HG02870 (cell line): ENCODE measurements at regions not wholly inside any gene's neighbourhood (a gene's known extent, or its start where the extent isn't known, plus 50 kb on each side); places are given as distances from the start of the nearest gene placed in this dataset.
"Not testable (repeated sequence)": the region's sequence is repeated elsewhere in the genome, so short reads cannot be mapped to it uniquely, and the experiment has no call there.

Source experiments
- ATAC-seq: cut with Tn5 transposase; IDR thresholded peaks from one replicate; pipeline ENCODE4 v1.9.1; 2021; ENCODE audit warnings: mild to moderate bottlenecking, moderate library complexity; ENCODE audit not compliant: unreplicated experiment

DNA sequence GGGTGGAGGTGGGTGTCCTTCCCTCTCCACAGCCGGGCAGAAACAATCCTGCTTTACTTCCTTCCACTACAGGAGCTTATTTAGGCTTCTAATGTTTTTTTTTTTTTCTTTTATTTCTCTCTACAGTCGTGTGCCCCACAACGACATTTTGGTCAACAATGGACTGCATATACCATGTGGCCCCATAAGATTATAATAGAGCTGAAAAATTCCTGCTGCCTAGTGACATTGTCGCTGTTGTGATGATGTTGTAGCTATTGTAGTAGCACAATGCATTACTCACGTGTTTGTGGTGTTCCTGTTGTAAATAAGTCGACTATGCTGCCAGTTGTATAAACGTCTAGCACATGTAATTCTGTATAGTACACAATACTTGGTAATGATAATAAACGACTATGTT lies 153.7 kb downstream of the IL20RB start:
- ATAC-seq, result no peak

DNA sequence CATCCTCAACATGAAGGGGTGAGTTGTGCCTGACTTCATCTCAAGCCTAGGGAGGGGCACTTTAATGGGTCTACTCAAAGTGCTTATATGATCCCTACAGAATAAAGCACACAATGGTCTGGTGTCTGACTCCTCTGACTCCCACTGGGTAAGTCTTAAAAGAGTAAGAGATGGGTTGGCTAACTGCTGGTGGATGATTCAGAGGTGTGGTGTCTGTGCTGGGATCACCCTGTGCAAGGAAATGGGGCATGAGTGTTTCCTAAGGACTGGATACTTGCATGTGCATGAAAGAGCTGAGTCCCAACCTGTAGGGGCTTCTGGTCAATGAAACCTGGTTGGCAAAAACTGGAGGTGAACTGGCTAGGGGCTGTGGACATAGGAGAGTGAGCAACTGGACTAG lies 158.8 kb downstream of the IL20RB start:
- no peak for ATAC-seq

DNA sequence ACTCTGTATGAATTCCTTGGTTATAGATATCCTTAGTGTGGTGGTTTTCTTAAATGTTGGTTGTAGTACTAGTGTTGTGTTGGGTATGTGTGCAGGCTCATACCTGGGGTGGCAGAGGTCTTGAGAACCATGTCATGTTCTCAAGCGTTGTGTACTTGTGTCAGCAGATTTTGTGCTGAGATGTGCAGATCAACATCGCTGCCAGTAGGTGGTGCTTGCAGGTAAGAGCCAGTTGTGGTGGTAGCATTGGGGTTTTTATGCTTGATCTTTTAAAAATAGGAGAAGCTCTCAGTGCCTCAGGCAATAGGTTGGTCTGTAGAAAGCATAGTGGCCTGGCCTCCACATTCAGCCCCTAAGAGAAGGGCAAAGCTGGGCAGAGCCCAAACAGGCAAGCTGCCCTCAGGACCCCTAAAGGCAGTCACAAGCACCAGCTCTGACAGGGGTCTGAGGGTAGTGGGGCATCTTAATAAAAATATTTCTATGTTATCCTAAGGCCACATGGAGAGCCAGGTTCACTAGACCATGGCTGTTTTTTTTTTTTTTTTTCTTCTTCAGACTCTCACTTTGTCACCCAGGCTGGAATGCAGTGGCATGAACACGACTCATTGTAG lies 164.0 kb downstream of the IL20RB start:
- peak; percentile 90 for ATAC-seq

DNA sequence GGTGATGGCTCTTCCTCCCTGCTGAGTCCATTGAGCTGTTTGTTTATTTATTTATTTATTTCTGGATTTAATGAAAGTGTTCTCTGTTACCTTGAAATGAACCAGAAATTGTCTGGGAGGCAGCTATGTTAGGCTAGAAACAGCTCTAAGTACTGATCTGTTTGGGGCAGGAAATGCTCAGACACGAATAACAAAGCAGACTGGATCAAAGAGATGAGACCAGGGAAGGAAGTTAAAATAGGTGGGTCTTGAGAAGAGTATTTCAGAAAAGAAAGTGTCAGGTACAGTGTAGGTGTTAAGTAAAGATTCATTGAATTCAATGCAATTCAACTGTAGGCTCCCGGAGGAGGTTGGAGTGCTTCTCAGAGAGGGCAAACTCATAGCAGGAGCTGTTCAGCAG lies 173.3 kb downstream of the IL20RB start:
- no peak for ATAC-seq

DNA sequence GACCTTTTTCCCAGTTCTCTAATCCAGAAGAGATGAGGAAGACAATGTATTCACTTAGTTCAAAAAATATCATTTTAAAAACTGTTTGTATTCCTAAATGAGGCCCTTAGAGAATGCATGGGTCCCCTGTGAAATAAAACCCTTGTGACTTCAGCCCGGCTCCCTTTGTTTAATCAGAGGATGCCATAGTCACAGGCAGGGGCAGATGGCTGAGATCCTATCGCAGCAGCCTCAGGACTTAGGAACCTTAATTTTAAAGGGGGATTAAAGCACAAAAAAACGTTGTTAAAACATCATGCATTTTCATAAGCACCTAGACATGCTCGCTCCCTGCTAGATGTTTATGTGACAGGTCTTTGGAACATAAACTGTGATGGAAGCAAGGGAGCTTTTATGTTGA lies 176.6 kb downstream of the IL20RB start:
- no peak for ATAC-seq

DNA sequence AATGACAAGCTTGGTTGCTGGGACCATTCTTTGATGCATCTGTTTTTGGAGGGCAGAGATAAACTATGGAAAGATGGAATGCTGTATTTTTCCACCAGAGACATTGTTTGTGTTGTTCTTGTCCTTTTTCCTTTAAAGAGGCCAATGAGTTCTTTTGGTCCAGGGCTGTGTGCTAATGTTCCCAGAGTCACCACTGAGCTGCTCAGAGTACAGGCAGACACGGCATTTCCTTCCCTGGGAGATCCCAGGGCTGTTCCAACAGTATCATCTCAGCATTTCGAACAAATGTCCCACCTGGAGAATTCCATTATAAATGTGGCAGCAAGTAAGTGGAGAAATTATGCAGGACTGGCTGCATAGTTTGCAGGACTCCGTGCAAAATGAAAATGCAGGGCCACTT lies 190.6 kb downstream of the IL20RB start:
- ATAC-seq, result no peak

DNA sequence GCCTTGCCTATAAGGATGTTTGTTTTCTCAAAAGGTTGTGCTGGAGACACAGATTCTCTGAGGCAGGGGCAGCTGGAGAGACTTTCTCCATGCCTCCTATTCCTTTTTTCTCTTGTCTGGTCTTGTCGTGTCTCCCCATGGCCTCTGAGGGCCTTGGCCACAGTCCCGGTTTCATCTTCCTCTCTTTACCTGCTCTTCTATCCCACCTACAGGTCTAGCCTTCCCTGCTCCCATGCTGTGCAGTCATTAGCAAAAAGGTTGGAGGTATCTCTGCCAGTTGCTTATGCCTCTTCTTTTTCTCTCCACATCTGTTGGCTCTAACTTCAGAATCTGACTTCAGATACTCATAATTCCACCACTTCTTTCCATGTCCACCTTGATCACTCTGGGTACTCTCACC lies 191.1 kb downstream of the IL20RB start:
- no peak for ATAC-seq

DNA sequence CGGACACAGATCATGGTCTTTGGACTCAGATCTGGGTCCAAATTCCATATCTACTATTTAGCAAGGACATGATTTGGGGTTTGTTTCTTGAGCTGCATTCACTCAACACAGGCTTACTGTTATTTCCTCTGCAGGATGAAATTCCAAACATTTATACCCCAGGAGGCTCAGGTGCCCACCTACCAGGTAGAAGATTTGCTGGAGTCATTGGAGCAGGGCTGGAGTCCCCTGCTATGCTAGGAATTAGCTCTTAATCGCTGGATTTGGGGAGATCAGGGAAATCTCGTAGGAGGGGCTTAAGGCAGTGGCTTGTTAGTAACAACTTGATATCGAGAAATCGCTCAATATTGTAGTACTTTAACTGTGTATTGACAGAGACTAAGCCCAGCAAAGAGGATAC lies 193.0 kb downstream of the IL20RB start:
- ATAC-seq, result no peak

DNA sequence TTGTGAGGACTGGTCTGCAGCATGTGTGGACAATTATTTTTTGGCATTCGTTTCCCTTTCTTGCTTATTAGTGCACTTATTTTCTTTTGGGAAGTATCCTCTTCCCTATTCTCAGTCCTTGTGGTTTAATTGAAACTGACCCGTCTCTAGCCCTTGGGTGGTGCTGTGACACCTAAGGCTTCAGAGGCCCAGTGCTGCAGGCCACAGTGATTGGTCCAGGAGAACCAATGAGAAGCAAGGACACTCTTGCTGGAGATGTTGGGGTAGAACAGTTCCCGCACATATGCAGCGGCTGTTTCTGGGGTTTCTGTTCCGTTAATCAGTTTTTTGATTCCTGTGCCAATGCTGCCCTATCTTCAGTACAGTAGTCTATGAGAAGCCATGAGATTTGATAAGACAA lies 195.3 kb downstream of the IL20RB start:
- not testable (repeated sequence) for ATAC-seq

DNA sequence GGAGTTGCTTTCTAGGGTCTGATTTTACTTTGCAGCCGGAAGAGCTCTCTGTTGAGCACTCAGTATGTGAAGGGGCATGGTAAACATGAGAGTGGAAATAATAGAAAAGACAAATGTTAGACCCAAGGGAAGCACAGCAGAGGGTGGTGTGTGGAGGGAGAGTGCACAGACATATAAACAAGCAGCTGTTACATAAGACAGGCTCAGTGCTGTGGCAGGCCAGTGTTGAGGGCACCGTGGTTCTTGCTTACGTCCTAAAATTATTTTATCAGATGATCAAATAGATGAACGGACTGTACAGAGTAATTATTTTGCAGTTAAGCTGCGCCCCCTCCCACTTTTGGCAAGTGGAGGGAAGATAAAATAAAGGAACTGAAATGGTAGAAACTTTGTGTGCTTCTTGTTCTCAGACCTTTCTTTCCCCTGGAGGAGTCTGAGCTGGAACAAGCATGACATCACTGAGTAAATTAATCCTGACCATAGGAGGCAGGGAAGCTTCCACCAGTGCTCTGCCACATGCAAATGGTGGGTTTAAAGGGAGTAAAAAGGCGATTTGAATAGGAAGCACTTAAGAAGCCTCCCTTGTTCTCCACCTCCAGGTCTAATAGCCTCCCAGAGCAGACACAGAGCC lies 205.6 kb downstream of the IL20RB start:
- no peak for ATAC-seq

DNA sequence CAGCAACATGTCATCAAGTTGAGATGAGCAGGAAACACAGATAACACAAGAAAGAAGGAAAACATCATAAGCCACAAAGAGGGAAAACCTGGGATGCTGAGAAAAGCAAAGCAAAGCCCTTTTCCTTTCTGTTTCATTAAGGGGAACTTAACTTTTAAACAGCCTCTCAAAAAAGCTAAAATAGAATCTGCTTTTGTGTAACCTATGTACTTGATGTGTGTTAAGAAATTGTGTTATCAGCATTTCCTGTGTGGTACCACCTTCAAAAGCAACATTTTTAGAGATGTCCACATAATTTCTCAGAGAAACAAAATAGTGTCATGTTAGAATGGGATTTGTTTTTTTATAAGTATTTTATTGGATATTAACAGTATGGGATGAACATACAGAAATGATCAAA lies 206.2 kb downstream of the IL20RB start:
- no peak for ATAC-seq

DNA sequence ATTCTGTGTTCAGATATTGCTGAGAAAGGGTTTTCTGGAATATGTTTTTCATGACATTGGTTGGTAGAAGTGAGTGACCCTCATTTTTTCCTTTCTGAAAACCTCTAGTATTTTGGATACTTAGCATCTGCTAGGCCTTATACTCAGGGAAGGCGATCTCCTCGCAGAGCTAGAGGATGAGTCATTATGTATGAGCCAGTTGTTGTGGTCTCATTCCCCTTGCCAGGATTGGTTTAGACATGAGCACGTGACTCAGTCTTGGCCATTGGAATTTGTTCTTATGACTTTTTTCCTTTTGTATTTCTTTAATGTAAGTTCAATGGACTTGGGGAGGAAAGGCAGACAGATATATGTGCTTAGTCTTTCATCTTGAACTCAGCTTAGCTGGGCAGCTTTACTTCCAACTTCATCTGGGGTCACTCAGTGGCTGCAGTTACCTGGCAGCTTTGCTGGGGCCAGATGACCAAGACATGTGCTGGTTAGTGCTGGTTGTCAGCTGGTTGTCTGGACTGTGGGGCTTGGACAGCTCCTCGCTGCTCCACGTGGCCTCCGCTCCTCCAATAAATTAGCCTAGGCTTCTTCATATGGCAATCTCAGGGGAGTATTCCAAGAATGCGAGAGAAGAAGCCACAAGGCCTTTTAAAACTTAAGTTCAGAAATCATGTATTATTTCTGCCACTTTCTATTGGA lies 207.5 kb downstream of the IL20RB start:
- ATAC-seq, result no peak

DNA sequence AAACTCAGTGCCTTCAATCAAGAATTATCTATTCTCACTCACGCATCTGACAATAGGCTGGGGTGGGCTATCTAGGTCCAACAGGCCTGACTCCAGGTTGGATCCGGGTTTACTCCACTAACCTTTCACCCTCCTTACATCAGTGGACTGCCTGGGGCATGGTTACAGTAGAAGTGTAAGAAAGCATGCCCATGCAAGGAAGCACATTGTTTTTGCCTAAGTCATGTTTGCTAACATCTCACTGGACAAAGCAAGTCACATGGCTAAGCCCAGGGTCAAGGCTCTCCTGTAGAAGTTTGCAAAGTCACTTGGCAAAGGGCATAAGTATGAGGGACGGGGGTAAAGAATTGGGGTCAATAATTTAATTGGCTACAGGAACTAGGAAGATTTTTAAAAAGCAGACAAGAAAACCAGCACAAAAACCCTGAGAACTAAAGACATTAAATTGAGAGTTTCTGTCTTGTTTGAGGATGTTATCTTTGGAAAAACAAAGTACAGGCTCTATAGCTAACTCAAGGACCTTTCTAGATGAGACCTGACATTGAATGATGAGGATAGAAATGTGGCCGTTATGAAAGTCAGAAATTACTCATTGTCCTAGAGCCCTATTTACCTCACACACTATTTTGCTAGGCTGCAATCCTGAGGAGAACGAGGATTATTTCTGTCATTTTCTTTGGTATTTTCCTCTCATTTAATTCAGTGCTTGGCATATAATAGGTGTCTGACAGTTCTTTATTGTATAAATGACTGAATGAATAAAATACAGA lies 214.2 kb downstream of the IL20RB start:
- ATAC-seq, result peak; percentile 70

DNA sequence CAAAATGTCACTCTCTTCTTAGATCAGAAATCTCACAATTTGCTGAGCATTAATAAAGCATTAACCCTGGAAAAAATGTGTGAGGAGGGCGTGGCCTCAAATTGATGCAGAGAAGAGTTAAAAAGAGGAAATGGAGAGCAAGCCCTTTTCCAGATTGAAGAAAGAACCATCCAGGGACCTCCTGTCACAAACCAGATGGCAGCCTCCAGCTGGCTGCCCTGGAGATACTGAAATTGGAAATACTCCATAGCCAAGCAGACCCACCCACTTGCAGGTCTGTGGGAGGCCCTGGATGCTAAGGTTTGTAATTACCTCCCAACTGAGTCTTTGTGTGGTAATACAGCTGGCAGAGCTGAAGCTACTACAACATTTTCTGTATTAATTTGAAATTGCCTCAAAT lies 214.9 kb downstream of the IL20RB start:
- no peak for ATAC-seq

DNA sequence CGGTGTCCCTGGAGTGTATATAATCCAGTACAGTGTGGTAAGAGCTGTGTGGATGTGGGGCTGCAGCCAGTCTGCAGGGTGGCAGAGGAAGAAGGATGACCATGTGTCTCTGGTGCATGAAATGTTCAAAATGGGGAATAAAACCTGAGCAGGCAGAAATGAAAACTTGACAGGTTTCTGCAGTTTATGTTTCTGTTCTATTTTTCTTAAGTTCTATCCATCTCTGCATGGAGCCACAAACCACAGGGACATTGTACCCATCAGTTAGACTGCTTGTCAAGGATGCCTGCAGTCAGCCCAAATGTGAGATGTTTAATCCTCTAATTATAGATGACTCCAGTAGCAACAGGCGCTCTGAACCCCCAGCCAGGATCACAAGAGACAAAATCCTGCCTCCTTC lies 216.7 kb downstream of the IL20RB start:
- no peak for ATAC-seq

DNA sequence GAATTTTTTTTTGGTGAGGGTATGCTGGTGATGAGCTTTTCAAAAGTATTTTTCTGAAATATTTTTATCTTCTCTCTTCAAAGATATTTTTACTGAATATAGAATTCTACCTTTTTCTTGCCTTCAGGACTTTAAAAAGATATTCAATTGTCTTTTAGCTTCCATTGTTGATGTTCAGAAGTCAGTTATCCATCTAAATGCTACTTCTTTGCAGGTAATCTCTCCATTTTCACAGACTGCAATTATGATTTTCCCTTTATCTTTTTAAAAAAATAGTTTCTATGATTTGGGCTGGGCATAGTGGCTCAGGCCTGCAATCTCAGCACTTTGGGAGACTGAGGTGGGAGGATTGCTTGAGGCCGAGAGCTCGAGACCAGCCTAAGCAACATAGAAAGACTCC lies 222.4 kb downstream of the IL20RB start:
- ATAC-seq, result no peak

DNA sequence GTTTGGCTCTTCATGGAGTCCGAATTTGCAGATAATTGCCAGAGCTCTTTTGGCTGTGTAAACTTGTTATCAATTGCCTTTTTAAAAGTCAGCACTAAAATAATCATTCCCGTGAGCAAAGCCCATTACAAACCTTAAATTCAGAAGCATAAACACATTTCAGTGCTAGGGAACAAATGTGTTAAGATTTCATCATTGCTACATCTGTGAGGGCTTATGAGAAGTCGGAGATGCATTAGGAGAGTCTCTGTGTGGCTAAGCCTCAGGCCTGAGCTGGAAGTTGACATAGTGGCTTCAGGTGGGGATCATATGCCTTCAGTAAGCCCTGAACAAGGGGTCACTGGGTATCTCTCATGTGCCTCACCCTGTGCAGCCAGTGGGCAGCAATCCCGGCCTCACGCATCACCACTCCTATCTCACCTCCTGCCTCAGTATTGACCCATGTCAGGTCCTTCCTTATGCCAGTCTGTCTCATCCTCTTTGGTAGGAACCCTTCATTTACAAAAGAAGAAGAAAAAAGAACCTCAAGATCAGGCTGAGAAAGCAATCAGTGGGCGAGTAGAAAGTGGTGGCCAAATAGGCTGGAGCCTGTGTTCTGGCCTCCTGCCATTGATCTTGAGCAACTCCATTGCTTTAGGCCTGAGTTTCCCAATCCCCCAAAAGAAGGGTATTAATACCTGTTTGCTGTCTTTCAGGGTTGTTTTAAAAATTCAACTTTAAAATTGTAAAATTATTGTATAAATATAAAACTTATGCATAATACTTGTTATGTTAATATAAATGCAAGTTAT lies 233.5 kb downstream of the IL20RB start:
- ATAC-seq, result no peak

DNA sequence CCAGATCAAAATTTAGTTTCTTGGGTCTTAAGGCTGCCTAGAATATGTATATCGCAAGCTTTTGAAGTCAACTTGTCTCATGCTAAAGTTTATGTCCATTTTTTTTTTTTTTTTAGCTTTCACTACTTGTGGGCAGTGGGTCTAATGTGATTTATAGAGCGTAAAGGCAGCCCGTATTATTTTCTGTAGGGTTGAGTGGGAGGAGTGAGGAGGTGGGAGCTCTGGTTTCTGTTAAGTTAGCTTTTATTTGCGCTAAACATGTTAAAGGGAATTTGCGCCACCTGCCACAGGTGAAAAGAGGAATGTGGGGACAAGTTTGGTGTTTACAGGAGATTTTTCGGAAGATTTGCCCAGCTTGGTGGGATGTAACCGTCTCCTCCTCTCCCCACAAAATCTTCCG lies 234.2 kb downstream of the IL20RB start:
- ATAC-seq, result no peak

DNA sequence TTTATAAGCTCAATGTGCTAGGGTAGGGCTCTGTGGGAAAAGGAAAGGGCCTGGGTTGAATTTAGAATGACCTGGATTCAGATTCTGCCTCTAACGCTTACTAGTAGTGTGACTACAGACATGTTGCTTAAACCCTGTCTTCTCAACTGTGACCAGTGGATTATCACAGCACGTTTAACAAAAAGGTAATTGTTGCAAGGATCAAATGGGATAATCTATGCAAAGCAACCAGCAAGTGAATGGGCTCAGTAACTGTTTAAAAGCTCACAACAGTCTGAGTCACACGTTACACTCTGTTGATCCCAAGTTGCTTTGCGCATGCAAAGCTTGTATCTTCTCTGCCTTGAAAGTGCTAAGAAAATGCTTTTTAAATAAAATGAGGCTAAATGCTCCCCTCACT lies 236.5 kb downstream of the IL20RB start:
- no peak for ATAC-seq

DNA sequence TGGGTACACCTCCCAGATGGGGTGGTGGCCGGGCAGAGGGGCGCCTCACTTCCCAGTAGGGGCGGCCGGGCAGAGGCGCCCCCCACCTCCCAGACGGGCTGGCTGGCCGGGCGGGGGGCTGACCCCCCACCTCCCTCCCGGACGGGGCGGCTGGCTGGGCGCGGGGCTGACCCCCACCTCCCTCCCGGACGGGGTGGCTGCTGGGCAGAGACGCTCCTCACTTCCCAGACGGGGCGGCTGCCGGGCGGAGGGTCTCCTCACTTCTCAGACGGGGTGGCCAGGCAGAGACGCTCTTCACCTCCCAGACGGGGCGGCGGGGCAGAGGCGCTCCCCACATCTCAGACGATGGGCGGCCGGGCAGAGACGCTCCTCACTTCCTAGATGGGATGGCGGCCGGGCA lies 240.6 kb downstream of the IL20RB start:
- not testable (repeated sequence) for ATAC-seq

DNA sequence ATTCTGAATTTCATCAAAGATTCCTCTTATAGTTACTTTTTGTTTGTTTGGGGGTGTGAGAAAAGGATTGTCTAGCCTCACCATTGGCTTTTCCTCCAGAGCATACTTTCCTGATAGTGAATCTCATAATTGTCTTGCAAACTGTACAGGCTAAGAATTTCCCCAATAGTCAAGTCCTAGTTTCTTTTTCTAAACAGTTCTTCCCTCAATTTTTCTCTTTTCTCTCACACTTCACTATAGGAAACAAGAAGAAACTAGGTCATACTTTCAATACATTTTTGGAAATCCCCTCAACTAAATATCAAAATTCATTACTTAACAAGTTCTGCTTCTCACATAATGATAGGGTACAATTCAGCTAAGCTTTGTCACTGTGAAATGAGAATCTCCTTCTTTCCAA lies 241.9 kb downstream of the IL20RB start:
- ATAC-seq, result no peak
